HEK293 (cell line): ENCODE measurements at regions not wholly inside any gene's neighbourhood (a gene's known extent, or its start where the extent isn't known, plus 50 kb on each side); places are given as distances from the start of the nearest gene placed in this dataset.

Experiments used
- CTCF ChIA-PET: fragments of 350-600 bp; formaldehyde crosslinking; extraction: SDS; loops from one replicate; lab custom pipeline; 2021; ENCODE audit warnings: antibody characterized with exemption; lab: Yijun Ruan, JAX
- POLR2A ChIA-PET: fragments of 300-600 bp; formaldehyde crosslinking; extraction: SDS; loops from one replicate; lab custom pipeline; 2020; ENCODE audit warnings: antibody characterized with exemption, inconsistent platforms; lab: Yijun Ruan, JAX
- H3K27ac ChIP-seq: fragments of 200-500 bp; sonication (Bioruptor generic); 2 replicates; pipeline ENCODE4 v1.5.1; 2014; ENCODE audit warnings: low read depth, low read length, control low read depth, inconsistent platforms; ENCODE audit errors: extremely low read depth
- H3K36me3 ChIP-seq, 2 experiments: fragments of 200-500 bp in 1 of 2; sonication (Bioruptor generic) in 1 of 2; 1 replicate in 1 of 2; 2 replicates in 1 of 2; pipeline ENCODE4 v1.5.1; 2014 to 2017; ENCODE audit warnings: inconsistent platforms in 2 of 2, low read length in 2 of 2; ENCODE audit not compliant: control insufficient read depth in 2 of 2, insufficient read depth in 1 of 2
- H3K4me1 ChIP-seq: fragments of 200-500 bp; sonication (Bioruptor generic); 2 replicates; pipeline ENCODE4 v1.5.1; 2014; ENCODE audit warnings: mild to moderate bottlenecking, low read length, inconsistent platforms; ENCODE audit not compliant: control insufficient read depth, insufficient read depth
- H3K4me3 ChIP-seq: 2 replicates; pipeline ENCODE4 v1.5.1; 2011; ENCODE audit warnings: low read depth, mild to moderate bottlenecking, control low read depth, low read length, moderate library complexity
- H3K9me3 ChIP-seq: fragments of 200-500 bp; sonication (Bioruptor generic); 2 replicates; pipeline ENCODE4 v1.5.1; 2014; ENCODE audit warnings: low read depth, low read length, inconsistent platforms; ENCODE audit not compliant: control insufficient read depth, insufficient read depth
- BCL11B ChIP-seq: fragments of 450-650 bp; formaldehyde crosslinking; IDR thresholded peaks from 2 replicates; pipeline ENCODE4 v1.5.1; 2016; ENCODE audit warnings: low read depth, missing biosample characterization, missing genetic modification characterization
- FEZF1 ChIP-seq: fragments of 450-650 bp; formaldehyde crosslinking; IDR thresholded peaks from 2 replicates; pipeline ENCODE4 v1.5.1; 2016; ENCODE audit warnings: missing biosample characterization, missing genetic modification characterization
- GLIS2 ChIP-seq: fragments of 450-650 bp; formaldehyde crosslinking; IDR thresholded peaks from 2 replicates; pipeline ENCODE4 v1.5.1; 2016; ENCODE audit warnings: missing biosample characterization, missing genetic modification characterization
- OSR2 ChIP-seq: fragments of 450-650 bp; formaldehyde crosslinking; IDR thresholded peaks from 2 replicates; pipeline ENCODE4 v1.5.1; 2016; ENCODE audit warnings: missing biosample characterization, missing genetic modification characterization
- SP7 ChIP-seq: fragments of 450-650 bp; formaldehyde crosslinking; IDR thresholded peaks from 2 replicates; pipeline ENCODE4 v1.5.1; 2016; ENCODE audit warnings: missing biosample characterization, missing genetic modification characterization
- ZBTB17 ChIP-seq: fragments of 450-650 bp; formaldehyde crosslinking; IDR thresholded peaks from 2 replicates; pipeline ENCODE4 v1.5.1; 2016; ENCODE audit warnings: missing biosample characterization, missing genetic modification characterization
- ZNF114 ChIP-seq: fragments of 450-650 bp; formaldehyde crosslinking; IDR thresholded peaks from 2 replicates; pipeline ENCODE4 v1.5.0; 2017; ENCODE audit warnings: missing biosample characterization, missing genetic modification characterization
- ZNF16 ChIP-seq: fragments of 450-650 bp; formaldehyde crosslinking; IDR thresholded peaks from 2 replicates; pipeline ENCODE4 v1.5.1; 2016; ENCODE audit warnings: low read depth, missing biosample characterization, missing genetic modification characterization
- ZNF391 ChIP-seq: fragments of 450-650 bp; formaldehyde crosslinking; IDR thresholded peaks from 2 replicates; pipeline ENCODE4 v1.5.1; 2016; ENCODE audit warnings: low read depth, missing biosample characterization, missing genetic modification characterization, borderline replicate concordance
- ZNF416 ChIP-seq: fragments of 450-650 bp; formaldehyde crosslinking; IDR thresholded peaks from 2 replicates; pipeline ENCODE4 v1.5.1; 2016; ENCODE audit warnings: missing biosample characterization, missing genetic modification characterization
- ZNF510 ChIP-seq: fragments of 450-650 bp; formaldehyde crosslinking; IDR thresholded peaks from 2 replicates; pipeline ENCODE4 v1.5.1; 2018; ENCODE audit warnings: mild to moderate bottlenecking, missing genetic modification characterization, missing biosample characterization; ENCODE audit not compliant: insufficient replicate concordance
- ZNF560 ChIP-seq: fragments of 450-650 bp; formaldehyde crosslinking; IDR thresholded peaks from 2 replicates; pipeline ENCODE4 v1.5.1; 2017; ENCODE audit warnings: missing biosample characterization, missing genetic modification characterization, borderline replicate concordance
- TF ChIP-seq, protein P1 (sequence below): fragments of 450-650 bp; formaldehyde crosslinking; IDR thresholded peaks from 2 replicates; pipeline ENCODE4 v1.5.1; 2016; ENCODE audit warnings: missing biosample characterization, missing genetic modification characterization
- TF ChIP-seq, protein P2 (sequence below): fragments of 450-650 bp; formaldehyde crosslinking; IDR thresholded peaks from 2 replicates; pipeline ENCODE4 v1.5.1; 2016; ENCODE audit warnings: missing biosample characterization, missing genetic modification characterization
- TF ChIP-seq, protein P3 (sequence below): fragments of 450-650 bp; formaldehyde crosslinking; IDR thresholded peaks from 2 replicates; pipeline ENCODE4 v1.5.1; 2016; ENCODE audit warnings: missing biosample characterization, missing genetic modification characterization
- TF ChIP-seq, protein P4 (sequence below): fragments of 450-650 bp; formaldehyde crosslinking; IDR thresholded peaks from 2 replicates; pipeline ENCODE4 v1.5.1; 2016; ENCODE audit warnings: missing biosample characterization, missing genetic modification characterization
- TF ChIP-seq, protein P5 (sequence below): fragments of 450-650 bp; formaldehyde crosslinking; IDR thresholded peaks from 2 replicates; pipeline ENCODE4 v1.5.1; 2016; ENCODE audit warnings: missing biosample characterization, missing genetic modification characterization, low read depth
- TF ChIP-seq, protein P6 (sequence below): fragments of 450-650 bp; formaldehyde crosslinking; IDR thresholded peaks from 2 replicates; pipeline ENCODE4 v1.5.1; 2016; ENCODE audit warnings: missing biosample characterization, missing genetic modification characterization

DNA sequence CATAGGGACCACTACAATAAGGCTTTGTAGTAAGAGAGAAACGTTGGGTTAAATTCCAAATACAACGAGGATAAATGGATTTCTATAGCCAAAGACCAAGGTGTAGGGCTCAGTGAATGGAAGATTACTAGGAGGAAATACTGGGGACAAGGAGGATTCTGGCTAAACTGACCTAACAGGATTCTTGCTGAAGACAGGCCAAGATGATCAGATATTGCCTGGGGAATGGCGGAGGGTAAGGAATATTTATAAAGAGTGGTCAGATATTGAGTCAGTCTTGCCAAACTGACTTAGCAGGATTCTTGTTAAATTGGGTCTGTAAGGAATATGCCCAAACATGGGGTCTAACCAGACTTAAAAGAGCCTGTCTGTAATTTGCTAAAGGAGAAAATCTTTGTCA is 463.8 kb downstream of the EDEM1 start (continued):
- TF ChIP-seq ZNF114 (tag by site-specific recombination), result no peak
- TF ChIP-seq, all 188 proteins: peak for 0

DNA sequence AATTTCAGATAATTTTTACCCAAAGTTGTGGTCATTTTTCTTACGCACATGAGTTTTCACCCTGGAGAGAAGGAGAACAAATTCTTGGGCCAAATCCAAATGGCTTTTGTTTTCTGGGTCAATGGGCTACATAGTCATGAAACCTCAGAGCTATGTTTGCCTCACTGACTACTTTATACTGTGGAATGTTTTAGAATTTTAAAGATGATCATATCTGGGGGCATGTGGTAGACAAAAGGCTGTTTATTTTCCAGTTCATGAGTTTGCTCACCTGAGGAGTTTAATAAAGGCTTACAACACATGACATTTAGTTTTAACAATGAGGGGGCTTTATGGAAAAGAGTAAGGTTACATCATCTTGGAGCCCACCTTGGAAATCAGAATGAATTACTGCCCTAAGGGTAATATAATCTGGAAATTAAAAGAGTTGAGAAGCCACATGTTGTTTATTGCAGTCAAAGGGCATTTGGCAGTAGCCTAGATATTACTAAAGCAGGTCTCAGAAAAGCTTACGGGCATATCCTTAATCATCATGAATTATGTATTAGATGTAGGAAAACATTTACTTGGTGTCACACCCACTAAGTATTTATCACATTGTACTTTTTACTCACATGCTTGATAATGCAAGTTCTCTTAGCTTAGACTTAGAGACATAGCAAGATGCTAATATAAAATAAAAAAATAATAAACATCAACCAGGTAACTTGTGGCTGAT is 466.1 kb downstream of the EDEM1 start:
- TF ChIP-seq ZBTB17 (tag by site-specific recombination), result no peak
- TF ChIP-seq, protein P1, sequence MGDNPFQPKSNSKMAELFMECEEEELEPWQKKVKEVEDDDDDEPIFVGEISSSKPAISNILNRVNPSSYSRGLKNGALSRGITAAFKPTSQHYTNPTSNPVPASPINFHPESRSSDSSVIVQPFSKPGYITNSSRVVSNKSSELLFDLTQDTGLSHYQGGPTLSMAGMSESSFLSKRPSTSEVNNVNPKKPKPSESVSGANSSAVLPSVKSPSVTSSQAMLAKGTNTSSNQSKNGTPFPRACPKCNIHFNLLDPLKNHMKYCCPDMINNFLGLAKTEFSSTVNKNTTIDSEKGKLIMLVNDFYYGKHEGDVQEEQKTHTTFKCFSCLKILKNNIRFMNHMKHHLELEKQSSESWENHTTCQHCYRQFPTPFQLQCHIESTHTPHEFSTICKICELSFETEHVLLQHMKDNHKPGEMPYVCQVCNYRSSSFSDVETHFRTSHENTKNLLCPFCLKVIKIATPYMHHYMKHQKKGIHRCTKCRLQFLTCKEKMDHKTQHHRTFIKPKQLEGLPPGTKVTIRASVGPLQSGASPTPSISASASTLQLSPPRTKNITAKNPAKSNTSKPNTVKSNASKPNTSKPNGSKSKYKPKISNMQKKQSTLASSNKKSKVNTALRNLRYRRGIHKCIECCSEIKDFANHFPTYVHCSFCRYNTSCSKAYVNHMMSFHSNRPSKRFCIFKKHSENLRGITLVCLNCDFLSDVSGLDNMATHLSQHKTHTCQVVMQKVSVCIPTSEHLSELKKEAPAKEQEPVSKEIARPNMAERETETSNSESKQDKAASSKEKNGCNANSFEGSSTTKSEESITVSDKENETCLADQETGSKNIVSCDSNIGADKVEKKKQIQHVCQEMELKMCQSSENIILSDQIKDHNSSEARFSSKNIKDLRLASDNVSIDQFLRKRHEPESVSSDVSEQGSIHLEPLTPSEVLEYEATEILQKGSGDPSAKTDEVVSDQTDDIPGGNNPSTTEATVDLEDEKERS (tag by site-specific recombination), result no peak
- TF ChIP-seq, protein P2, sequence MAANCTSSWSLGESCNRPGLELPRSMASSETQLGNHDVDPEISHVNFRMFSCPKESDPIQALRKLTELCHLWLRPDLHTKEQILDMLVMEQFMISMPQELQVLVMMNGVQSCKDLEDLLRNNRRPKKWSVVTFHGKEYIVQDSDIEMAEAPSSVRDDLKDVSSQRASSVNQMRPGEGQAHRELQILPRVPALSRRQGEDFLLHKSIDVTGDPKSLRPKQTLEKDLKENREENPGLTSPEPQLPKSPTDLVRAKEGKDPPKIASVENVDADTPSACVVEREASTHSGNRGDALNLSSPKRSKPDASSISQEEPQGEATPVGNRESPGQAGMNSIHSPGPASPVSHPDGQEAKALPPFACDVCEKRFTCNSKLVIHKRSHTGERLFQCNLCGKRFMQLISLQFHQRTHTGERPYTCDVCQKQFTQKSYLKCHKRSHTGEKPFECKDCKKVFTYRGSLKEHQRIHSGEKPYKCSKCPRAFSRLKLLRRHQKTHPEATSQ, result no peak
- TF ChIP-seq ZNF560, result no peak
- ChIA-PET POLR2A (no interaction called here), CTCF (interaction anchor here (0.6 kb wide), 1 partner anchor 21 kb away, joined by 3 read pairs; no protein-coding TSS in a partner anchor)
- H3K36me3 ChIP-seq, result no peaks in the 10 kb centered on the region
- no peaks in the 10 kb centered on the region for H3K9me3 ChIP-seq
- H3K4me3 ChIP-seq, result no peak overlapping the region
- H3K27ac ChIP-seq, result no peak overlapping the region
- no peaks in the 10 kb centered on the region for H3K4me1 ChIP-seq

DNA sequence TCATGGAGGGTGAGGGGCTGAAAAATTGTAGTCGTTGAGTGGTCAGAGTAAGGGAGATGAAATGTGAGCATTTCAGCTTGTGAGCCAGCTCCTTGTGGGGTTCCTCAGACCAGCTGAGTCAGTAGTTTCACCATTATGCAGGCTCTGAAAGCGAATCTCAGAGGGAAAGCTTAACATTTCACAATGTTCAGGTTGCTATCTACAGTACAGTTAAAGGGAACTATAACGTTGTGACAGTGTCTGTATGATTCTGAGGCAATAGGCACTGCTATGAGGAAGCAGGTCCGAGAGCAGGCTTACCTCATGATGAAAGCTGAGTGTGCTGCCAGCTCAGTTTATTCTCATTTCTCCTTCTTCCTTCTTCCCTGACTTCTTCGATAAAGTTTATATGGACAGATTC is 469.6 kb downstream of the EDEM1 start:
- Histone ChIP-seq H3K4me3 (no peak overlapping the region), H3K9me3 (no peaks in the 10 kb centered on the region), H3K36me3 (no peaks in the 10 kb centered on the region), H3K4me1 (no peaks in the 10 kb centered on the region), H3K27ac (no peak overlapping the region)
- CTCF ChIA-PET, result interaction anchor here (0.5 kb wide), 1 partner anchor 400 kb away, joined by 3 read pairs; no protein-coding TSS in a partner anchor
- POLR2A ChIA-PET, result no interaction called here
- TF ChIP-seq OSR2 (tag by site-specific recombination) (no peak), FEZF1 (tag by site-specific recombination) (no peak), ZNF16 (tag by site-specific recombination) (no peak), BCL11B (tag by site-specific recombination) (no peak), GLIS2 (tag by site-specific recombination) (no peak), ZNF510 (tag by site-specific recombination) (no peak), ZNF416 (no peak), ZNF391 (tag by site-specific recombination) (no peak), SP7 (tag by site-specific recombination) (no peak)
- TF ChIP-seq, protein P3, sequence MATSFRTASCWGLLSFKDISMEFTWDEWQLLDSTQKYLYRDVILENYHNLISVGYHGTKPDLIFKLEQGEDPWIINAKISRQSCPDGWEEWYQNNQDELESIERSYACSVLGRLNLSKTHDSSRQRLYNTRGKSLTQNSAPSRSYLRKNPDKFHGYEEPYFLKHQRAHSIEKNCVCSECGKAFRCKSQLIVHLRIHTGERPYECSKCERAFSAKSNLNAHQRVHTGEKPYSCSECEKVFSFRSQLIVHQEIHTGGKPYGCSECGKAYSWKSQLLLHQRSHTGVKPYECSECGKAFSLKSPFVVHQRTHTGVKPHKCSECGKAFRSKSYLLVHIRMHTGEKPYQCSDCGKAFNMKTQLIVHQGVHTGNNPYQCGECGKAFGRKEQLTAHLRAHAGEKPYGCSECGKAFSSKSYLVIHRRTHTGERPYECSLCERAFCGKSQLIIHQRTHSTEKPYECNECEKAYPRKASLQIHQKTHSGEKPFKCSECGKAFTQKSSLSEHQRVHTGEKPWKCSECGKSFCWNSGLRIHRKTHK (tag by site-specific recombination), result no peak
- TF ChIP-seq, protein P4, sequence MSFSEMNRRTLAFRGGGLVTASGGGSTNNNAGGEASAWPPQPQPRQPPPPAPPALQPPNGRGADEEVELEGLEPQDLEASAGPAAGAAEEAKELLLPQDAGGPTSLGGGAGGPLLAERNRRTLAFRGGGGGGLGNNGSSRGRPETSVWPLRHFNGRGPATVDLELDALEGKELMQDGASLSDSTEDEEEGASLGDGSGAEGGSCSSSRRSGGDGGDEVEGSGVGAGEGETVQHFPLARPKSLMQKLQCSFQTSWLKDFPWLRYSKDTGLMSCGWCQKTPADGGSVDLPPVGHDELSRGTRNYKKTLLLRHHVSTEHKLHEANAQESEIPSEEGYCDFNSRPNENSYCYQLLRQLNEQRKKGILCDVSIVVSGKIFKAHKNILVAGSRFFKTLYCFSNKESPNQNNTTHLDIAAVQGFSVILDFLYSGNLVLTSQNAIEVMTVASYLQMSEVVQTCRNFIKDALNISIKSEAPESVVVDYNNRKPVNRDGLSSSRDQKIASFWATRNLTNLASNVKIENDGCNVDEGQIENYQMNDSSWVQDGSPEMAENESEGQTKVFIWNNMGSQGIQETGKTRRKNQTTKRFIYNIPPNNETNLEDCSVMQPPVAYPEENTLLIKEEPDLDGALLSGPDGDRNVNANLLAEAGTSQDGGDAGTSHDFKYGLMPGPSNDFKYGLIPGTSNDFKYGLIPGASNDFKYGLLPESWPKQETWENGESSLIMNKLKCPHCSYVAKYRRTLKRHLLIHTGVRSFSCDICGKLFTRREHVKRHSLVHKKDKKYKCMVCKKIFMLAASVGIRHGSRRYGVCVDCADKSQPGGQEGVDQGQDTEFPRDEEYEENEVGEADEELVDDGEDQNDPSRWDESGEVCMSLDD (tag by site-specific recombination), result no peak
- TF ChIP-seq, protein P5, sequence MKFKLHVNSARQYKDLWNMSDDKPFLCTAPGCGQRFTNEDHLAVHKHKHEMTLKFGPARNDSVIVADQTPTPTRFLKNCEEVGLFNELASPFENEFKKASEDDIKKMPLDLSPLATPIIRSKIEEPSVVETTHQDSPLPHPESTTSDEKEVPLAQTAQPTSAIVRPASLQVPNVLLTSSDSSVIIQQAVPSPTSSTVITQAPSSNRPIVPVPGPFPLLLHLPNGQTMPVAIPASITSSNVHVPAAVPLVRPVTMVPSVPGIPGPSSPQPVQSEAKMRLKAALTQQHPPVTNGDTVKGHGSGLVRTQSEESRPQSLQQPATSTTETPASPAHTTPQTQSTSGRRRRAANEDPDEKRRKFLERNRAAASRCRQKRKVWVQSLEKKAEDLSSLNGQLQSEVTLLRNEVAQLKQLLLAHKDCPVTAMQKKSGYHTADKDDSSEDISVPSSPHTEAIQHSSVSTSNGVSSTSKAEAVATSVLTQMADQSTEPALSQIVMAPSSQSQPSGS (tag by site-specific recombination), result no peak
- TF ChIP-seq, protein P6, sequence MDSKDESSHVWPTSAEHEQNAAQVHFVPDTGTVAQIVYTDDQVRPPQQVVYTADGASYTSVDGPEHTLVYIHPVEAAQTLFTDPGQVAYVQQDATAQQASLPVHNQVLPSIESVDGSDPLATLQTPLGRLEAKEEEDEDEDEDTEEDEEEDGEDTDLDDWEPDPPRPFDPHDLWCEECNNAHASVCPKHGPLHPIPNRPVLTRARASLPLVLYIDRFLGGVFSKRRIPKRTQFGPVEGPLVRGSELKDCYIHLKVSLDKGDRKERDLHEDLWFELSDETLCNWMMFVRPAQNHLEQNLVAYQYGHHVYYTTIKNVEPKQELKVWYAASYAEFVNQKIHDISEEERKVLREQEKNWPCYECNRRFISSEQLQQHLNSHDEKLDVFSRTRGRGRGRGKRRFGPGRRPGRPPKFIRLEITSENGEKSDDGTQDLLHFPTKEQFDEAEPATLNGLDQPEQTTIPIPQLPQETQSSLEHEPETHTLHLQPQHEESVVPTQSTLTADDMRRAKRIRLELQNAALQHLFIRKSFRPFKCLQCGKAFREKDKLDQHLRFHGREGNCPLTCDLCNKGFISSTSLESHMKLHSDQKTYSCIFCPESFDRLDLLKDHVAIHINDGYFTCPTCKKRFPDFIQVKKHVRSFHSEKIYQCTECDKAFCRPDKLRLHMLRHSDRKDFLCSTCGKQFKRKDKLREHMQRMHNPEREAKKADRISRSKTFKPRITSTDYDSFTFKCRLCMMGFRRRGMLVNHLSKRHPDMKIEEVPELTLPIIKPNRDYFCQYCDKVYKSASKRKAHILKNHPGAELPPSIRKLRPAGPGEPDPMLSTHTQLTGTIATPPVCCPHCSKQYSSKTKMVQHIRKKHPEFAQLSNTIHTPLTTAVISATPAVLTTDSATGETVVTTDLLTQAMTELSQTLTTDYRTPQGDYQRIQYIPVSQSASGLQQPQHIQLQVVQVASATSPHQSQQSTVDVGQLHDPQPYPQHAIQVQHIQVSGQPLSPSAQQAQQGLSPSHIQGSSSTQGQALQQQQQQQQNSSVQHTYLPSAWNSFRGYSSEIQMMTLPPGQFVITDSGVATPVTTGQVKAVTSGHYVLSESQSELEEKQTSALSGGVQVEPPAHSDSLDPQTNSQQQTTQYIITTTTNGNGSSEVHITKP (tag by site-specific recombination), result no peak
